AG04450 (cell line): ENCODE measurements at regions not wholly inside any gene's neighbourhood (a gene's known extent, or its start where the extent isn't known, plus 50 kb on each side); places are given as distances from the start of the nearest gene placed in this dataset.

ENCODE experiments used
- CTCF ChIA-PET: fragments of 300-600, 350-600 bp; formaldehyde crosslinking; extraction: SDS; loops from one replicate; lab custom pipeline; 2022; ENCODE audit warnings: antibody characterized with exemption, inconsistent platforms; lab: Charles Lee
- POLR2A ChIA-PET: fragments of 350-600 bp; formaldehyde crosslinking; extraction: SDS; loops from one replicate; lab custom pipeline; 2021; ENCODE audit warnings: antibody characterized with exemption, inconsistent platforms; lab: Yijun Ruan, JAX
- DNase-seq: peaks from one replicate; pipeline ENCODE4 v3.0.0-alpha.2; 2011; ENCODE audit warnings: low read depth, low spot score
- H3K27ac ChIP-seq: one replicate; pipeline ENCODE4 v1.5.1; 2012; ENCODE audit warnings: low read depth, low read length, control low read depth
- H3K27me3 ChIP-seq: one replicate; pipeline ENCODE4 v1.6.0; 2012; ENCODE audit warnings: low read length; ENCODE audit not compliant: control insufficient read depth, insufficient read depth
- H3K4me3 ChIP-seq: 2 replicates; pipeline ENCODE4 v1.5.1; 2011; ENCODE audit warnings: mild to moderate bottlenecking, low read depth, low read length, control low read depth
- H3K9me3 ChIP-seq: 2 replicates; pipeline ENCODE4 v1.5.1; 2012; ENCODE audit warnings: low read length; ENCODE audit not compliant: control insufficient read depth, insufficient read depth
- TF ChIP-seq, protein P1 (sequence below): IDR thresholded peaks from 2 replicates; pipeline ENCODE4 v1.5.1; 2011; ENCODE audit warnings: low read depth, low read length, control low read depth, inconsistent platforms

DNA sequence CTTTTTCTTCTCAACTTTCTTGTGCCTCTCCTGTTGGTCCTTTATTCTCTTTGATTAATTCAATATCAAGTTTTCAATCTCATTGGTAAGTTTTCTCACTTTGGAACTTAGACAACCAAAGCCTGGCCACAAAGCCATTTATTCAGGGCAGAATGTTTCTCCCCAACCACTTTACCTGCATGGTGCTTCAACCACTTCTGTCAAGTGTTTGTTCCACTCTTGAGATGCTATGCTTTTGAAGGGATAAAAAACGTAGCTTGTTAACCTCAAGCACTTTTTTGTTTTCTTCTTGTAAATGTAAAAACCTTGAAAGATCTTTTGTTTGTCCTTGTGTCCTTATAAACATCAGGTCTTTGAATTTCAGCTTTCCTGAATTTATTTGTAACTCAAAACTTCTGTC lies 966.7 kb downstream of the MAT2B start:
- Histone ChIP-seq H3K4me3 (no peak overlapping the region), H3K9me3 (no peaks in the 10 kb centered on the region), H3K27ac (no peak overlapping the region), H3K27me3 (no peaks in the 10 kb centered on the region)
- DNase-seq: no peak
- ChIA-PET CTCF (interaction anchor here (1.1 to 1.2 kb wide), 2 partner anchors 32 to 459 kb away, joined by 3 read pairs; no protein-coding TSS in a partner anchor), POLR2A (no interaction called here)
- TF ChIP-seq, protein P1, sequence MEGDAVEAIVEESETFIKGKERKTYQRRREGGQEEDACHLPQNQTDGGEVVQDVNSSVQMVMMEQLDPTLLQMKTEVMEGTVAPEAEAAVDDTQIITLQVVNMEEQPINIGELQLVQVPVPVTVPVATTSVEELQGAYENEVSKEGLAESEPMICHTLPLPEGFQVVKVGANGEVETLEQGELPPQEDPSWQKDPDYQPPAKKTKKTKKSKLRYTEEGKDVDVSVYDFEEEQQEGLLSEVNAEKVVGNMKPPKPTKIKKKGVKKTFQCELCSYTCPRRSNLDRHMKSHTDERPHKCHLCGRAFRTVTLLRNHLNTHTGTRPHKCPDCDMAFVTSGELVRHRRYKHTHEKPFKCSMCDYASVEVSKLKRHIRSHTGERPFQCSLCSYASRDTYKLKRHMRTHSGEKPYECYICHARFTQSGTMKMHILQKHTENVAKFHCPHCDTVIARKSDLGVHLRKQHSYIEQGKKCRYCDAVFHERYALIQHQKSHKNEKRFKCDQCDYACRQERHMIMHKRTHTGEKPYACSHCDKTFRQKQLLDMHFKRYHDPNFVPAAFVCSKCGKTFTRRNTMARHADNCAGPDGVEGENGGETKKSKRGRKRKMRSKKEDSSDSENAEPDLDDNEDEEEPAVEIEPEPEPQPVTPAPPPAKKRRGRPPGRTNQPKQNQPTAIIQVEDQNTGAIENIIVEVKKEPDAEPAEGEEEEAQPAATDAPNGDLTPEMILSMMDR: no peak

DNA sequence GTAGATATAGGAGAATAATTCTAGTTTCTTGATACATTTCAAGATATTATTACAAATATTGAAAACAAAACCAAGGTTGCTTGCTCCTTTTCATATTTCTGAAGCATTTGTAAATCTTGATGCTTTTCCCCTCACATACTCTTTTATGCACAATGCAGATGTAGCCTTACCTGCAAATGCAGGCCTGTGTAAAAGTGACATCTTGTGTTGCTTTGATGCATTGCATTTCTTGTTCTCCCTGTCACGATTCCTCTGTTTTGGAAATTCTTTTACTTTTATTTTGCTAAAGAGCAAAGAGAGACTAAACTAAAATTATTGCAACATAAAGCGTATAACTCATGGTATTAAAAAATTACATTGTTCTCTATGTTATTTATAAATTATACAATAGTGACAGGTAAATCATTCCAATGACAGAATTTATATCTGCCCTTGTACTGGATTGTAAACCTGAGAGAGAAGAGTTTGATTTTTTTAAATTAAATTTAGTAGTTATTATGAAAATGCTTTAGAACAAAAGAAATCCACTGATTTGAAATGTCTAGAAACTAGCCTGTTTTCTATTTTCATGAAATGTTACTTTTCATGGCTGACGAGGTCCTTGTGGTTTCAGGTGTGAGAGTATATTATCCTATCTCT lies 970.0 kb downstream of the MAT2B start:
- ChIA-PET CTCF (interaction anchor here (0.7 to 3.2 kb wide), 5 partner anchors 29 to 911 kb away, joined by 4 to 13 read pairs (median 4); no protein-coding TSS in a partner anchor), POLR2A (no interaction called here)
- no peak overlapping the region for H3K4me3 ChIP-seq
- H3K9me3 ChIP-seq: no peaks in the 10 kb centered on the region
- TF ChIP-seq, protein P1: peak; percentile 60
- H3K27me3 ChIP-seq: no peaks in the 10 kb centered on the region
- DNase-seq: no peak
- H3K27ac ChIP-seq: no peak overlapping the region

DNA sequence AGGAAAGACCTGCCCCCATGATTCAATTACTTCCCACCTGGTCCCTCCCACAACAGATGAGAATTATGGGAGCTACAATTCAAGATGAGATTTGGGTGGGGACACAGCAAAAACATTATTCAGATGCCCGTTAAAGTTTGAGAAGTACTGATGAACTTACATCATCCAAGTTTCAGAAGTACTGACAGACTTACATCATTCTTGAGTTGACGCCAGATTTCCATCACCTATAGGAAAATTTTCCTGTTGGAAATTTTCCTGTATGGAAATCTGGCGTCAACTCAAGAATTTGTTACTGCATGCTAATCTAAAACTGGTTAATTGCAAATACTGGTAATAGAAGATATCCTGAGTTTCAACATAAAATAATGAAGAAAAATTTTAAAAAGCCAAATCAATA lies 975.9 kb downstream of the MAT2B start:
- Histone ChIP-seq H3K27me3 (no peaks in the 10 kb centered on the region), H3K4me3 (no peak overlapping the region), H3K27ac (no peak overlapping the region), H3K9me3 (no peaks in the 10 kb centered on the region)
- POLR2A ChIA-PET: no interaction called here
- DNase-seq: no peak
- CTCF ChIA-PET: interaction anchor here (1.8 kb wide), 1 partner anchor 469 kb away, joined by 6 read pairs; no protein-coding TSS in a partner anchor
- TF ChIP-seq, protein P1: no peak

DNA sequence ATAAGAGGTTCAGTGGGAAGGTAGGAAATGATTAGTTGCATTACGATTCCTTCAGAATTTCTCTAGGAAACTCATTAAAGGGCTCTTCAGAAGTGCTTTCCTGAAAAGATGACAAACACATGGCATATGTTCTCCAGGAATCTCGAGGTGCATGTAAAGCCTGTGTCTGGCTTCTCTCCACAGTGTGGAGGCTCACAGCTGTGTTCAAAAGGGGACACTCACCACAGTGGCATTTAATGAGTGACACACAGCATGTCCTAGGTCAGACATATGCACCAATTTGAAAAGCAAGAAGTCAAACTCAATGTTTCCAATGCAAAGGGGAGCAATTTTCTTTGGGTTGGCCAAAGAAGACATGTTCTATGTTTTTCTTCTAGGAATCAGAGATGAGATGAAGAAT lies 976.9 kb downstream of the MAT2B start:
- POLR2A ChIA-PET: no interaction called here

DNA sequence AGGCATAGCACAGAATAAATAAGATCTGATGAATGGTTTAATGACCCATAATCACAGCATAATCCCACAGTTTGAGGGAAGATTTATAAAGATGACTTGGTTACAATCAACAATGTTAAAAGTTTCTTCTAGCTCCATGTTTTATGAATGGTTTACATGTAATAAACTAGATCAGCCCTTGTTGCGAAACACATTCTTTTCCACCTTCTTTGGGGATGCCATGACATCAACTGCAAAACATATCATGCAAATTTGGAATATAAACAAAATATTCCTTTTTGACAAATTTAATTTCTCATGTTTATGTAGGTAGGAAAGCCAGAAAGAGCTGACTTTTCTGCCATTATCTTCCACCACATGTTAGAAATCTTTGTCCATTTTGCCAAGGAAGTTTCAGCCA lies 979.5 kb downstream of the MAT2B start:
- POLR2A ChIA-PET: no interaction called here
- no peak for DNase-seq
- Histone ChIP-seq H3K27ac (no peak overlapping the region), H3K9me3 (no peaks in the 10 kb centered on the region), H3K4me3 (no peak overlapping the region), H3K27me3 (no peaks in the 10 kb centered on the region)
- CTCF ChIA-PET: interaction anchor here (1.2 kb wide), 1 partner anchor 9 kb away, joined by 3 read pairs; no protein-coding TSS in a partner anchor
- TF ChIP-seq, protein P1: no peak

More for the DNA sequence above, 976.9 kb downstream of the MAT2B start:
- no peak for DNase-seq
- CTCF ChIA-PET: interaction anchor here (1.0 to 1.8 kb wide), 3 partner anchors 16 to 470 kb away, joined by 4 to 6 read pairs (median 4); no protein-coding TSS in a partner anchor
- Histone ChIP-seq H3K4me3 (no peak overlapping the region), H3K27ac (no peak overlapping the region), H3K27me3 (no peaks in the 10 kb centered on the region), H3K9me3 (no peaks in the 10 kb centered on the region)
- TF ChIP-seq, protein P1: no peak
